Activated CD4-positive, alpha-beta T cell treated with anti-CD3 and anti-CD28 coated beads, Interleukin-2, amount 10 ng/mL, durations not matched to agents 24 days and 14 days (primary cell): ENCODE measurements at regions not wholly inside any gene's neighbourhood (a gene's known extent, or its start where the extent isn't known, plus 50 kb on each side); places are given as distances from the start of the nearest gene placed in this dataset.
"Not testable (repeated sequence)": the region's sequence is repeated elsewhere in the genome, so short reads cannot be mapped to it uniquely, and the experiment has no call there.

Experiments used
- DNase-seq: peaks from one replicate; pipeline ENCODE4 v3.0.0; 2022
- H3K27ac Mint-ChIP-seq: one replicate; pipeline ENCODE4 v1.8.0; 2022; ENCODE audit warnings: mild to moderate bottlenecking, mixed read lengths
- H3K27me3 Mint-ChIP-seq: one replicate; pipeline ENCODE4 v1.8.0; 2022; ENCODE audit warnings: mixed read lengths
- H3K36me3 Mint-ChIP-seq: one replicate; pipeline ENCODE4 v1.8.0; 2022; ENCODE audit warnings: low read depth, mild to moderate bottlenecking, mixed read lengths
- H3K4me1 Mint-ChIP-seq: one replicate; pipeline ENCODE4 v1.8.0; 2021; ENCODE audit warnings: mixed read lengths
- H3K4me3 Mint-ChIP-seq: one replicate; pipeline ENCODE4 v1.8.0; 2022; ENCODE audit warnings: mild to moderate bottlenecking, moderate library complexity, mixed read lengths
- H3K9me3 Mint-ChIP-seq: one replicate; pipeline ENCODE4 v1.8.0; 2021; ENCODE audit warnings: mixed read lengths
- intact Hi-C: fragments of 100-400 bp; cut with micrococcal nuclease; formaldehyde crosslinking; loops from one replicate; pipeline ENCODE4 v1.15.1; 2023

GRCh38 chr7:54932818-54933543 is 85.8 kb upstream of the EGFR start:
- H3K27ac Mint-ChIP-seq, result no peak overlapping the region
- H3K36me3 Mint-ChIP-seq, result no peaks in the 10 kb centered on the region
- no peaks in the 10 kb centered on the region for H3K4me1 Mint-ChIP-seq
- H3K27me3 Mint-ChIP-seq, result peaks cover 41% of the 10 kb centered on the region
- no peaks in the 10 kb centered on the region for H3K9me3 Mint-ChIP-seq
- intact Hi-C loops, result no loop called here
- no peak overlapping the region for H3K4me3 Mint-ChIP-seq
- DNase-seq, result no peak

DNA sequence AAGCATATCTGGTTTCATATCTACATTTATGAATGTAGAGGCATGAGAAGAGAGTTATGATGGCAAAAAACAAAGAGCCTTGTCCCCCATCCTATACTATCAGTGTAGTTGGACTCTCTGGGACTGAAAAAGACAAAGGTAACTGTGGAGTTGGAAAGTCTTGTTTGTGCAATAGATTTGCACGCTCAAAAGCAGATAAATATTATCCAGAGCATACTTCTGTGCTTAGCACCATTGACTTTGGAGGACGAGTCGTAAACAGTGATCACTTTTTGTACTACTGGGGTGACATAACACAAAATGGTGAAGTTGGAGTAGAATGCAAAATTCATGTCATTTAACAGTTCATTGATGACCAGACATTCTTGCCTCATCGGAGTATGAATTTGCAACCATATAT is 85.2 kb upstream of the EGFR start:
- H3K36me3 Mint-ChIP-seq, result no peaks in the 10 kb centered on the region
- no peak overlapping the region for H3K4me3 Mint-ChIP-seq
- no peaks in the 10 kb centered on the region for H3K9me3 Mint-ChIP-seq
- H3K4me1 Mint-ChIP-seq, result no peaks in the 10 kb centered on the region
- H3K27me3 Mint-ChIP-seq, result peaks cover 41% of the 10 kb centered on the region
- intact Hi-C loops, result no loop called here
- no peak overlapping the region for H3K27ac Mint-ChIP-seq
- no peak for DNase-seq

- Mint-ChIP-seq H3K36me3 (no peaks in the 10 kb centered on the region), H3K27me3 (peaks cover 1% of the 10 kb centered on the region), H3K4me3 (no peak overlapping the region), H3K27ac (no peak overlapping the region), H3K9me3 (peaks cover 4% of the 10 kb centered on the region), H3K4me1 (no peaks in the 10 kb centered on the region)
- no peak for DNase-seq
- intact Hi-C loops, result no loop called here
These were observed 78.1 kb upstream of the EGFR start for GRCh38 chr7:54940748-54941147.

GRCh38 chr7:54944179-54944578 is 74.6 kb upstream of the EGFR start:
- no peak overlapping the region for H3K4me3 Mint-ChIP-seq
- H3K4me1 Mint-ChIP-seq, result no peaks in the 10 kb centered on the region
- no peaks in the 10 kb centered on the region for H3K27me3 Mint-ChIP-seq
- no peak for DNase-seq
- H3K9me3 Mint-ChIP-seq, result peaks cover 4% of the 10 kb centered on the region
- intact Hi-C loops, result no loop called here
- no peaks in the 10 kb centered on the region for H3K36me3 Mint-ChIP-seq
- no peak overlapping the region for H3K27ac Mint-ChIP-seq

- Mint-ChIP-seq H3K4me3 (no peak overlapping the region), H3K27ac (no peak overlapping the region), H3K9me3 (peaks cover 4% of the 10 kb centered on the region), H3K4me1 (no peaks in the 10 kb centered on the region), H3K27me3 (no peaks in the 10 kb centered on the region), H3K36me3 (no peaks in the 10 kb centered on the region)
- DNase-seq, result no peak
- intact Hi-C loops, result no loop called here
These were observed 72.5 kb upstream of the EGFR start for GRCh38 chr7:54946271-54946670.

GRCh38 chr7:54946764-54947163 is 72.1 kb upstream of the EGFR start:
- Mint-ChIP-seq H3K36me3 (no peaks in the 10 kb centered on the region), H3K4me1 (no peaks in the 10 kb centered on the region), H3K9me3 (peaks cover 4% of the 10 kb centered on the region), H3K27me3 (no peaks in the 10 kb centered on the region), H3K4me3 (no peak overlapping the region), H3K27ac (no peak overlapping the region)
- intact Hi-C loops, result no loop called here
- no peak for DNase-seq

DNA sequence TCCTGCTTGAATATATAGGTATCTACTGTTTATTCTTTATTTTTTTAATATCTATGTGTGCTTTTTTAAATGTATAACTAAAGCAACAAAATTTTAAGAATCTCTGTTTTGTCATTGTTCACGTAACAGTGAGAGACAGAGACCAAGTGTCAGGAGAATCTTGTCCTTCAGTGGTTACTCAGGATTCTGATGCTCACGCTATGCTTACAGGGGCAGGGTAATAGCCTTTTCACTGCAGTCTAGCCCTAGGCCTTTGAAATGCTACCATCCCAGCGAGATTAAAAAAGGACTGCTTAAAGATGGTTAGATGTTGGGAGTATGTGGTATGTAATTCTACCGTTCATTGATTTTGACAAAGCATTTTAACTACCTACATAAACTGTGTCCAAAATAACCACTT is 71.6 kb upstream of the EGFR start:
- H3K36me3 Mint-ChIP-seq, result no peaks in the 10 kb centered on the region
- no peak overlapping the region for H3K27ac Mint-ChIP-seq
- DNase-seq, result no peak
- intact Hi-C loops, result no loop called here
- H3K4me3 Mint-ChIP-seq, result no peak overlapping the region
- H3K4me1 Mint-ChIP-seq, result no peaks in the 10 kb centered on the region
- peaks cover 4% of the 10 kb centered on the region for H3K9me3 Mint-ChIP-seq
- H3K27me3 Mint-ChIP-seq, result no peaks in the 10 kb centered on the region

DNA sequence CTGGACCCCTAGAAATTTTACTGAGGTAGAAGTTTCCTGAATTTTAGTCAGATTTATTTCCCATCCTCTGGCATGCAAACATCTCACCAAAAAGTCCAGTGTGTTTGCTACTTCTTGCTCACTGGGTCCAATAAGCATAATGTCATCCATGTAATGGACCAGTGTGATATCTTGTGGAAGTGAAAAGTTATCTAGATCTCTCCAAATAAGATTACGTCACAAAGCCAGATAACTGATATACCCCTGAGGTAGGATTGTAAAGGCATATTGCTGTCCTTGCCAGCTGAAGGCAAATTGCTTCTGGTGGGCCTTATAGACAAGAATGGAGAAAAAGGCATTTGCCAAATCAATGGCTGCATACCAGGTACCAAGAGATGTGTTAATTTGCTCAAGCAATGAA is 69.3 kb upstream of the EGFR start:
- DNase-seq, H3K4me3 Mint-ChIP-seq, H3K36me3 Mint-ChIP-seq, H3K4me1 Mint-ChIP-seq, H3K27ac Mint-ChIP-seq, H3K9me3 Mint-ChIP-seq, H3K27me3 Mint-ChIP-seq, intact Hi-C loops: not testable (repeated sequence)

GRCh38 chr7:54955296-54955695 is 63.5 kb upstream of the EGFR start:
- no peak overlapping the region for H3K4me3 Mint-ChIP-seq
- no peaks in the 10 kb centered on the region for H3K4me1 Mint-ChIP-seq
- no peak overlapping the region for H3K27ac Mint-ChIP-seq
- no peak for DNase-seq
- no peaks in the 10 kb centered on the region for H3K36me3 Mint-ChIP-seq
- intact Hi-C loops, result no loop called here
- H3K27me3 Mint-ChIP-seq, result no peaks in the 10 kb centered on the region
- peaks cover 4% of the 10 kb centered on the region for H3K9me3 Mint-ChIP-seq

GRCh38 chr7:54955696-54956420 is 63.0 kb upstream of the EGFR start:
- Mint-ChIP-seq H3K36me3 (no peaks in the 10 kb centered on the region), H3K27ac (no peak overlapping the region), H3K4me1 (no peaks in the 10 kb centered on the region), H3K4me3 (no peak overlapping the region), H3K9me3 (peaks cover 4% of the 10 kb centered on the region), H3K27me3 (peaks cover under 1% of the 10 kb centered on the region)
- no peak for DNase-seq
- intact Hi-C loops, result no loop called here

GRCh38 chr7:54956865-54957264 is 62.0 kb upstream of the EGFR start:
- Mint-ChIP-seq H3K4me1 (no peaks in the 10 kb centered on the region), H3K9me3 (no peaks in the 10 kb centered on the region), H3K36me3 (no peaks in the 10 kb centered on the region), H3K4me3 (no peak overlapping the region), H3K27me3 (peaks cover 1% of the 10 kb centered on the region), H3K27ac (no peak overlapping the region)
- no peak for DNase-seq
- intact Hi-C loops, result no loop called here

- H3K4me3 Mint-ChIP-seq, result no peak overlapping the region
- intact Hi-C loops, result no loop called here
- no peaks in the 10 kb centered on the region for H3K36me3 Mint-ChIP-seq
- no peaks in the 10 kb centered on the region for H3K9me3 Mint-ChIP-seq
- no peak overlapping the region for H3K27ac Mint-ChIP-seq
- no peaks in the 10 kb centered on the region for H3K4me1 Mint-ChIP-seq
- no peak for DNase-seq
- peaks cover 3% of the 10 kb centered on the region for H3K27me3 Mint-ChIP-seq
These were observed 58.3 kb upstream of the EGFR start for GRCh38 chr7:54960517-54960916.

- DNase-seq, result no peak
- no peaks in the 10 kb centered on the region for H3K4me1 Mint-ChIP-seq
- no peak overlapping the region for H3K4me3 Mint-ChIP-seq
- no peak overlapping the region for H3K27ac Mint-ChIP-seq
- peaks cover 3% of the 10 kb centered on the region for H3K27me3 Mint-ChIP-seq
- intact Hi-C loops, result no loop called here
- H3K9me3 Mint-ChIP-seq, result no peaks in the 10 kb centered on the region
- no peaks in the 10 kb centered on the region for H3K36me3 Mint-ChIP-seq
These were observed 57.4 kb upstream of the EGFR start for GRCh38 chr7:54961391-54961790.

- intact Hi-C loops, result no loop called here
- Mint-ChIP-seq H3K9me3 (no peaks in the 10 kb centered on the region), H3K4me1 (no peaks in the 10 kb centered on the region), H3K27me3 (peaks cover 3% of the 10 kb centered on the region), H3K27ac (no peak overlapping the region), H3K4me3 (no peak overlapping the region), H3K36me3 (no peaks in the 10 kb centered on the region)
- DNase-seq, result no peak
These were observed 55.7 kb upstream of the EGFR start for GRCh38 chr7:54963155-54963554.

GRCh38 chr7:54964136-54964535 is 54.7 kb upstream of the EGFR start:
- intact Hi-C loops, result no loop called here
- Mint-ChIP-seq H3K27ac (no peak overlapping the region), H3K9me3 (no peaks in the 10 kb centered on the region), H3K4me3 (no peak overlapping the region), H3K4me1 (no peaks in the 10 kb centered on the region), H3K27me3 (peaks cover 3% of the 10 kb centered on the region), H3K36me3 (no peaks in the 10 kb centered on the region)
- DNase-seq, result no peak
